HCT116 (cell line): ENCODE measurements at regions not wholly inside any gene's neighbourhood (a gene's known extent, or its start where the extent isn't known, plus 50 kb on each side); places are given as distances from the start of the nearest gene placed in this dataset.

Experiments
- CTCF ChIP-seq, 3 experiments: fragments of 200-600 bp in 1 of 3; sonication (generic) in 1 of 3; IDR thresholded peaks in 2 of 3; conservative IDR thresholded peaks in 1 of 3; 2 replicates each; pipeline ENCODE4 v1.5.1; 2012 to 2017; ENCODE audit warnings: low read depth in 2 of 3, low read length in 2 of 3, antibody characterized with exemption in 1 of 3, borderline replicate concordance in 1 of 3, control low read depth in 1 of 3, mild to moderate bottlenecking in 1 of 3, mixed read lengths in 1 of 3, mixed run types in 1 of 3, moderate library complexity in 1 of 3; ENCODE audit not compliant: insufficient read depth in 1 of 3
- EGR1 ChIP-seq: IDR thresholded peaks from 2 replicates; pipeline ENCODE4 v1.6.1; 2012; ENCODE audit warnings: low read depth
- EZH2phosphoT487 ChIP-seq: fragments of 200-600 bp; IDR thresholded peaks from 2 replicates; pipeline ENCODE4 v1.6.1; 2018; ENCODE audit warnings: antibody characterized with exemption, borderline replicate concordance
- POLR2A ChIP-seq: IDR thresholded peaks from 2 replicates; pipeline ENCODE4 v1.7.0; 2011; ENCODE audit warnings: borderline replicate concordance; ENCODE audit not compliant: insufficient read depth, insufficient read length; ENCODE audit errors: extremely low read depth
- SP1 ChIP-seq: IDR thresholded peaks from 2 replicates; pipeline ENCODE4 v1.6.1; 2012; ENCODE audit warnings: low read depth
- TCF7L2 ChIP-seq: IDR thresholded peaks from 2 replicates; pipeline ENCODE4 v1.7.0; 2011; ENCODE audit warnings: borderline replicate concordance, inconsistent platforms; ENCODE audit not compliant: insufficient read depth, insufficient read length; ENCODE audit errors: extremely low read depth
- YY1 ChIP-seq: IDR thresholded peaks from 2 replicates; pipeline ENCODE4 v1.6.1; 2011; ENCODE audit warnings: low read length, low read depth, moderate library complexity, mild to moderate bottlenecking; ENCODE audit not compliant: insufficient replicate concordance; ENCODE audit errors: extremely low read depth
- ZNF274 ChIP-seq: fragments of 200-500 bp; sonication (Bioruptor generic); IDR thresholded peaks from 2 replicates; pipeline ENCODE4 v1.6.1; 2014; ENCODE audit warnings: mild to moderate bottlenecking, low read depth, low read length, inconsistent platforms
- TF ChIP-seq, protein P1 (sequence below): IDR thresholded peaks from 2 replicates; pipeline ENCODE4 v1.6.1; 2012; ENCODE audit warnings: low read depth

DNA sequence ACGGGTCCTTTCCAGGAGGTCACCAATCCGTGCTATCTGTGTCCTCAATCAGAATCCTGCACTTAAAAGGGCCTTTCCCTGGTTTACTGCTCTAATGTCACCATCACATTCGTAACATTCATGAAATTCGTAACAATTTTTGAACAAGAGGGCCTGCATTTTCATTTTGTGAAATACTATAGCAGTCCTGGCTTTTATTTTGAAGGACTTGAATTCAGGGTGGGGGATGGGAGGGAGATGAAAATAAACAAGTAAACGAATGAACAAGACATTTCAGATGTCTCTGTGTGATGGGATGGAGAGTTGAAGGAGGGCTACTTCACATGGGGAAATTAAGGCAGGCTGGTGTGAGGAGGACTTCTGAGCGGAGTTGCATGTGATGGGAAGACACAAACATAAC is 281.0 kb downstream of the TSHZ3 start:
- no peak for TF ChIP-seq CTCF (IDR thresholded peaks at IDR 0.05 in 2 of 3, conservative IDR thresholded peaks at IDR 0.05 in 1 of 3; ENCODE audit: borderline replicate concordance in 1 of 3, insufficient read depth in 1 of 3, low read depth in 2 of 3, low read length in 2 of 3)
- no peak for TF ChIP-seq TCF7L2
- no peak for TF ChIP-seq EZH2phosphoT487
- TF ChIP-seq YY1 = no peak
- TF ChIP-seq ZNF274 = no peak
- no peak for TF ChIP-seq POLR2A
- no peak for TF ChIP-seq EGR1
- no peak for TF ChIP-seq SP1
- TF ChIP-seq, protein P1, sequence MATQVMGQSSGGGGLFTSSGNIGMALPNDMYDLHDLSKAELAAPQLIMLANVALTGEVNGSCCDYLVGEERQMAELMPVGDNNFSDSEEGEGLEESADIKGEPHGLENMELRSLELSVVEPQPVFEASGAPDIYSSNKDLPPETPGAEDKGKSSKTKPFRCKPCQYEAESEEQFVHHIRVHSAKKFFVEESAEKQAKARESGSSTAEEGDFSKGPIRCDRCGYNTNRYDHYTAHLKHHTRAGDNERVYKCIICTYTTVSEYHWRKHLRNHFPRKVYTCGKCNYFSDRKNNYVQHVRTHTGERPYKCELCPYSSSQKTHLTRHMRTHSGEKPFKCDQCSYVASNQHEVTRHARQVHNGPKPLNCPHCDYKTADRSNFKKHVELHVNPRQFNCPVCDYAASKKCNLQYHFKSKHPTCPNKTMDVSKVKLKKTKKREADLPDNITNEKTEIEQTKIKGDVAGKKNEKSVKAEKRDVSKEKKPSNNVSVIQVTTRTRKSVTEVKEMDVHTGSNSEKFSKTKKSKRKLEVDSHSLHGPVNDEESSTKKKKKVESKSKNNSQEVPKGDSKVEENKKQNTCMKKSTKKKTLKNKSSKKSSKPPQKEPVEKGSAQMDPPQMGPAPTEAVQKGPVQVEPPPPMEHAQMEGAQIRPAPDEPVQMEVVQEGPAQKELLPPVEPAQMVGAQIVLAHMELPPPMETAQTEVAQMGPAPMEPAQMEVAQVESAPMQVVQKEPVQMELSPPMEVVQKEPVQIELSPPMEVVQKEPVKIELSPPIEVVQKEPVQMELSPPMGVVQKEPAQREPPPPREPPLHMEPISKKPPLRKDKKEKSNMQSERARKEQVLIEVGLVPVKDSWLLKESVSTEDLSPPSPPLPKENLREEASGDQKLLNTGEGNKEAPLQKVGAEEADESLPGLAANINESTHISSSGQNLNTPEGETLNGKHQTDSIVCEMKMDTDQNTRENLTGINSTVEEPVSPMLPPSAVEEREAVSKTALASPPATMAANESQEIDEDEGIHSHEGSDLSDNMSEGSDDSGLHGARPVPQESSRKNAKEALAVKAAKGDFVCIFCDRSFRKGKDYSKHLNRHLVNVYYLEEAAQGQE = no peak
